Lung (tissue), 11 donors: ENCODE measurements at regions not wholly inside any gene's neighbourhood (a gene's known extent, or its start where the extent isn't known, plus 50 kb on each side); places are given as distances from the start of the nearest gene placed in this dataset.

ENCODE experiments used
- ATAC-seq: fragments of 200-7000 bp; cut with Tn5 transposase; one replicate; pipeline ENCODE4 v1.9.1; 2020; ENCODE audit warnings: moderate number of reproducible peaks; ENCODE audit not compliant: insufficient read depth, low FRiP score
- DNase-seq, 3 donors: peaks; one replicate each; pipeline ENCODE4 v3.0.0-alpha.2; 2013 to 2017
- H3K27ac ChIP-seq, 2 donors: one replicate each; pipeline ENCODE4 v1.5.1; 2013; ENCODE audit warnings: mild to moderate bottlenecking in 2 of 2, moderate library complexity in 2 of 2, control low read depth in 1 of 2, inconsistent platforms in 1 of 2, low read depth in 1 of 2, low read length in 1 of 2
- H3K27me3 ChIP-seq, 3 donors: one replicate each; pipeline ENCODE4 v1.5.1; 2013; ENCODE audit warnings: low read length in 2 of 3; ENCODE audit not compliant: control insufficient read depth in 3 of 3, insufficient read depth in 3 of 3
- H3K36me3 ChIP-seq, 4 donors: one replicate each; pipeline ENCODE4 v1.5.1; 2013; ENCODE audit warnings: low read length in 4 of 4, mild to moderate bottlenecking in 1 of 4, moderate library complexity in 1 of 4; ENCODE audit not compliant: control insufficient read depth in 4 of 4, insufficient read depth in 4 of 4
- H3K4me1 ChIP-seq, 5 donors: one replicate each; pipeline ENCODE4 v1.5.1; 2013; ENCODE audit warnings: low read length in 5 of 5, mild to moderate bottlenecking in 2 of 5, moderate library complexity in 1 of 5; ENCODE audit not compliant: control insufficient read depth in 5 of 5, insufficient read depth in 5 of 5
- H3K4me3 ChIP-seq: one replicate; pipeline ENCODE4 v1.5.1; 2013; ENCODE audit warnings: mild to moderate bottlenecking, control low read depth, moderate library complexity
- H3K9ac ChIP-seq, 2 donors: one replicate each; pipeline ENCODE4 v1.5.1; 2013; ENCODE audit warnings: low read length in 2 of 2, control low read depth in 1 of 2; ENCODE audit not compliant: insufficient read depth in 1 of 2
- H3K9me3 ChIP-seq, 4 donors: one replicate each; pipeline ENCODE4 v1.5.1; 2013; ENCODE audit warnings: low read length in 3 of 4, mild to moderate bottlenecking in 1 of 4, moderate library complexity in 1 of 4; ENCODE audit not compliant: control insufficient read depth in 4 of 4, insufficient read depth in 3 of 4
- WGBS, 2 donors: extraction: QIAGEN DNeasy Blood & Tissue Kit; methylation state at CpG; one replicate each; pipeline ENCODE4 v1.1.7; 2013; 5-methylcytosine and 5-hydroxymethylcytosine counted together
- TF ChIP-seq, protein P1 (sequence below): IDR thresholded peaks from 2 replicates; pipeline ENCODE4 v1.5.1; 2012; ENCODE audit warnings: mild to moderate bottlenecking; ENCODE audit errors: control extremely low read depth, extremely low read depth
- donor health status: control.
- donor health status: control.
- donor health status: Bipolar disorder and iron deficiency.
- donor health status: healthy.
- donor health status: DM: yes; HTN: yes; CAD: no.

DNA sequence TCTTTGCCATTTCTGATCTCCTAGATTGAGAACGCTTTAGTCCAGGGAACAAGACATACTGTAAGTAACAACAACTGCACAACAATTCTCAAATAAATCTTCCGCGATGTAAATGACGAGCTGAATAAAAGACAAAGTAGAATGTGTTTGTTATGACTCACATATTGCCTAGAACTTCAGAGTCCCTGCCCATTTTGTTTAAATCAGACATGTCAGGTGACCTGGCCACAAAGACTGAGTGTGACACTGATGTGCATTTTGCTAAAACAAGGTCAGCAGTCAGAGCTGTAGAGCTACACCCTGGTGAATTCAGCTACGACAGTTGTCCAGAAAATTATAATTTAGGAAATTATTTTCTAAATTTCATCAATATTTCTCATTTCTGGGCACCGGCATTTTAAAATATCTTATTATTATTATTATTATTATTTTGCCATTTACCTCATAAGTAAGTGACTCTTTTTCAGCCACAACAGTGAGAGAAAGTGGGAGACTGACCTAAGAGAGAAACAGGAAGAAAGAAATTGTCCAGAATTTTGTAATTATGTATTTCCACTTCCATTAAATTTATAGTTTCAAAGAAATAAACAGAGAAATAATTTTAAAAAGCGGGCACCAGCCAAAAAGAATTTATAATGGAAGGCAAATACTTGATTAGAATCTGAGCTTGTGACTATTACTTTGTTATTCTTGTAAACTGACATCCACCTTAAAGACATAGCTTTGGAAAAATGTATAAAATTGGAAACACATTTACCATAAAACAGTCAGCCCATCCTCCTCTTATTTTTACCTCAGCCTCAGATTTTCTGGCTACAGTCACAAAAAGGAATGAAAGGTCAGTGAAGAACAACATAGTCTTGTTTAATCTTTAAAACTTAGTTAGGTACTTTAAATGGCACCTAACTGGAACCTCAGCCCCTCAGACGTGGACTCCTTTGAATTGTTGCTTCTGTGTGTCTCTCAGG lies 157.0 kb upstream of the CITED2 start:
- 72 to 78% methylated on average over 8 of the region's 8 CpGs for WGBS, 2 donors
- ATAC-seq (no peak), DNase-seq (peak in 1 of 3 donors; percentile 33)
- Histone ChIP-seq H3K9me3 (no peaks in the 10 kb centered on the region), H3K4me3 (no peak overlapping the region), H3K4me1 (peaks cover 1 to 20% (median 5%) of the 10 kb centered on the region in 5 donors), H3K27me3 (no peaks in the 10 kb centered on the region), H3K9ac (no peak overlapping the region), H3K27ac (no peak overlapping the region), H3K36me3 (no peaks in the 10 kb centered on the region)
- TF ChIP-seq, protein P1, sequence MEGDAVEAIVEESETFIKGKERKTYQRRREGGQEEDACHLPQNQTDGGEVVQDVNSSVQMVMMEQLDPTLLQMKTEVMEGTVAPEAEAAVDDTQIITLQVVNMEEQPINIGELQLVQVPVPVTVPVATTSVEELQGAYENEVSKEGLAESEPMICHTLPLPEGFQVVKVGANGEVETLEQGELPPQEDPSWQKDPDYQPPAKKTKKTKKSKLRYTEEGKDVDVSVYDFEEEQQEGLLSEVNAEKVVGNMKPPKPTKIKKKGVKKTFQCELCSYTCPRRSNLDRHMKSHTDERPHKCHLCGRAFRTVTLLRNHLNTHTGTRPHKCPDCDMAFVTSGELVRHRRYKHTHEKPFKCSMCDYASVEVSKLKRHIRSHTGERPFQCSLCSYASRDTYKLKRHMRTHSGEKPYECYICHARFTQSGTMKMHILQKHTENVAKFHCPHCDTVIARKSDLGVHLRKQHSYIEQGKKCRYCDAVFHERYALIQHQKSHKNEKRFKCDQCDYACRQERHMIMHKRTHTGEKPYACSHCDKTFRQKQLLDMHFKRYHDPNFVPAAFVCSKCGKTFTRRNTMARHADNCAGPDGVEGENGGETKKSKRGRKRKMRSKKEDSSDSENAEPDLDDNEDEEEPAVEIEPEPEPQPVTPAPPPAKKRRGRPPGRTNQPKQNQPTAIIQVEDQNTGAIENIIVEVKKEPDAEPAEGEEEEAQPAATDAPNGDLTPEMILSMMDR: no peak

DNA sequence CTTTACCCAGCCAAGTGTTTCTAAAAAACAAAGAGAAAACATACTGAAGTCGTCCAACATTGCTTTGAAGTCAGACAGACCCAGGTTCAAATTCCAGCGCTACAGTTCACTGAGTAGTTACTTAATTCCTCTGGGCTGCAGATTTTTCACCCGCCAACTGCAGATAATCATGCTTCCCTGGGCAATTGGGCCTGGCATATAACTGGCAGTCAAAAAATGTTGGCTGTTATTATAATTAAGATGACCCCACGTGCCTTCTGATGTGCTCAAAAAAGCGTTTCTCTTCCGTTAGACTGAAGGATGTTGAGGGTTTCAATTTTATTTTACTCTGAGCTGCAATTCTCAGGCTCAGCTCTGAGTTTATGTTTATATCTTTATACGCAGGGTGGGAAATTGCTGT lies 156.1 kb upstream of the CITED2 start:
- DNase-seq: peak in 1 of 3 donors; percentile 24
- WGBS, 2 donors: 73 to 80% methylated on average over 7 of the region's 7 CpGs
- Histone ChIP-seq H3K4me3 (no peak overlapping the region), H3K36me3 (no peaks in the 10 kb centered on the region), H3K4me1 (peaks cover 1 to 20% (median 5%) of the 10 kb centered on the region in 5 donors), H3K9me3 (no peaks in the 10 kb centered on the region), H3K27me3 (no peaks in the 10 kb centered on the region), H3K27ac (no peak overlapping the region), H3K9ac (no peak overlapping the region)
- no peak for ATAC-seq
- TF ChIP-seq, protein P1: no peak

DNA sequence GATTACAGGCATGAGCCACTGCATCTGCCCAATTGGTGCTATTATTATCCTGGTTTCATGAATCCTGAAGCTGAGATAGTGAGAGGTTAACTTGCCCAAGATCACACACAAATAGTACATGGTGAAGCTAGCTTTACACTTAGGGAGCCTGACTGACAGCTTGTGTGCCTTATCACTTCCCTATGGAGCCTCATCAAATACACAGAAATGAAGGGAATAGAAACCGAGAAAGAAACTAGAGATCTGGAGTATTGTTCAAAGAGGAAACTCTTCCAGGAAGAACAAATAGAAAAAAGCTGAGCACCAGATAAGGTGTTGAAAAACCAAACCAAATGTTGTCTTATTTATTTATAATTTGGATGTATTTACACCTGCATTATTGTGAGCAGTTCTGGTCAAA lies 155.0 kb upstream of the CITED2 start:
- H3K9ac ChIP-seq: no peak overlapping the region
- 52 to 82% methylated on average over 1 of the region's 1 CpG for WGBS, 2 donors
- H3K9me3 ChIP-seq: no peaks in the 10 kb centered on the region
- H3K4me3 ChIP-seq: no peak overlapping the region
- DNase-seq: no peak
- no peak overlapping the region for H3K27ac ChIP-seq
- H3K36me3 ChIP-seq: no peaks in the 10 kb centered on the region
- H3K4me1 ChIP-seq: peaks cover 0 to 16% (median 5%) of the 10 kb centered on the region in 5 donors
- ATAC-seq: no peak
- TF ChIP-seq, protein P1: no peak
- no peaks in the 10 kb centered on the region for H3K27me3 ChIP-seq
